Muscle of leg (tissue), 3 donors: ENCODE measurements at regions not wholly inside any gene's neighbourhood (a gene's known extent, or its start where the extent isn't known, plus 50 kb on each side); places are given as distances from the start of the nearest gene placed in this dataset.

ENCODE experiments used
- DNase-seq: peaks from one replicate; pipeline ENCODE4 v3.0.0; 2013
- H3K27ac ChIP-seq: one replicate; pipeline ENCODE4 v1.5.1; 2013; ENCODE audit warnings: mild to moderate bottlenecking, low read length, control low read depth
- H3K27me3 ChIP-seq: one replicate; pipeline ENCODE4 v1.6.1; 2013; ENCODE audit warnings: low read length; ENCODE audit not compliant: control insufficient read depth, insufficient read depth
- H3K36me3 ChIP-seq: one replicate; pipeline ENCODE4 v1.6.1; 2013; ENCODE audit warnings: low read length; ENCODE audit not compliant: control insufficient read depth, insufficient read depth
- H3K4me1 ChIP-seq: one replicate; pipeline ENCODE4 v1.6.1; 2013; ENCODE audit warnings: low read length; ENCODE audit not compliant: control insufficient read depth, insufficient read depth
- H3K4me3 ChIP-seq: one replicate; pipeline ENCODE4 v1.5.1; 2013; ENCODE audit warnings: low read length, control low read depth
- H3K9me3 ChIP-seq: replicated peaks from 2 replicates; pipeline ENCODE4 v1.6.1; 2013; ENCODE audit warnings: low read depth, low read length; ENCODE audit not compliant: control insufficient read depth
- WGBS: methylation state at CpG from one replicate; pipeline ENCODE4 v1.1.5; 2013; ENCODE audit warnings: missing lambda C conversion rate; ENCODE audit not compliant: insufficient coverage; 5-methylcytosine and 5-hydroxymethylcytosine counted together

DNA sequence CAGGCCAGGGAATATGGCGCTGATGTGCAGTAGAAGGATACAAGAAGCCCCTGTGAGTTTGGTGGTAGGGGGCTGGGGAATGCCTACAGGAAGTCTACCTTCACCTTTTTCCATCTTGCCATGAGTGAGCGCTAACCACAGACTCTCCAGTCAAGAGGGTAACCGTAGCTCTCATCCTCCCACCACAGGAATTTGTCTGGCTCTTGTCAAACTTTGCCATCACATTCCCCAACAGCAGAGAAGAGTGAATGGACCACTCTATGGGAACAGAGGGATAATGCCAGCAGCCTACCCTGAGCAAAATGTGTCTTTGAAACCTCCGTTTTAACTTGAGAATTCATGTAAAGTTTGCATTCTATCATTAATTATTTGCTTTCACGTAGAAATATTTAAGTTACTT, 168.3 kb downstream of the NRP2 start:
- WGBS = no CpG with 5 or more reads among the region's 5 CpGs
- H3K27ac ChIP-seq = no peak overlapping the region
- DNase-seq = no peak
- no peaks in the 10 kb centered on the region for H3K36me3 ChIP-seq
- no peaks in the 10 kb centered on the region for H3K9me3 ChIP-seq
- H3K4me3 ChIP-seq = no peak overlapping the region
- peaks cover 29% of the 10 kb centered on the region for H3K4me1 ChIP-seq
- peaks cover 2% of the 10 kb centered on the region for H3K27me3 ChIP-seq

- 60% methylated on average over 3 of the region's 5 CpGs for WGBS
- Histone ChIP-seq H3K27ac (no peak overlapping the region), H3K9me3 (no peaks in the 10 kb centered on the region), H3K27me3 (peaks cover 2% of the 10 kb centered on the region), H3K36me3 (no peaks in the 10 kb centered on the region), H3K4me3 (no peak overlapping the region), H3K4me1 (peaks cover 29% of the 10 kb centered on the region)
- peak; percentile 32 for DNase-seq
Measured at GRCh38 chr2:205850132-205850531, 167.8 kb downstream of the NRP2 start.

GRCh38 chr2:205849136-205849535, 166.8 kb downstream of the NRP2 start:
- WGBS = 70% methylated on average over 2 of the region's 5 CpGs
- peak overlapping the region; percentile 35 for H3K27ac ChIP-seq
- H3K9me3 ChIP-seq = no peaks in the 10 kb centered on the region
- H3K36me3 ChIP-seq = no peaks in the 10 kb centered on the region
- H3K4me1 ChIP-seq = peaks cover 29% of the 10 kb centered on the region
- peaks cover 2% of the 10 kb centered on the region for H3K27me3 ChIP-seq
- no peak overlapping the region for H3K4me3 ChIP-seq
- peak; percentile 31 for DNase-seq

DNA sequence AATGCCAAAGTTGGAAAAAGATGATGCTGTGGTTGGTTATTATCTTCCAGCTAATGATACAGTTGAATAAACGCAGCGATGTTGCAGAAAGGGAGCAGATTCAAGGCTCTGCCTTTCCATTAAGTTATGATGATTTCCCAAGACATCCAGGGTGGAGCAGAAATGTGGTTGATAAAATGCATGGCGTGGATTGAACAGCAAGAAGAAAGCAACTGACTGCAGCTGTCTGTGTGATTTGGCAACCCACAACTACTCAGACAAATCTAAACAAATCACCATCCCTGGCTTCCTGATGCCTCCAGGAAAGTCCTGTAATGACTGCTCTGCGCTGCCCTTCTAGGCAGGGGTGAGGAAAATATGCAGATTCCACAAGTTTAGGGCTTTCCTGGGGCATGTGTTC, 166.3 kb downstream of the NRP2 start:
- H3K36me3 ChIP-seq = no peaks in the 10 kb centered on the region
- 40% methylated on average over 3 of the region's 4 CpGs for WGBS

More for the DNA sequence above, 166.3 kb downstream of the NRP2 start:
- Histone ChIP-seq H3K27me3 (peaks cover 2% of the 10 kb centered on the region), H3K27ac (peak overlapping the region; percentile 35), H3K4me3 (no peak overlapping the region), H3K9me3 (no peaks in the 10 kb centered on the region), H3K4me1 (peaks cover 29% of the 10 kb centered on the region)
- peak; percentile 55 for DNase-seq
